ENCODE measurements at regions not wholly inside any gene's neighbourhood (a gene's known extent, or its start where the extent isn't known, plus 50 kb on each side); places are given as distances from the start of the nearest gene placed in this dataset.

DNA sequence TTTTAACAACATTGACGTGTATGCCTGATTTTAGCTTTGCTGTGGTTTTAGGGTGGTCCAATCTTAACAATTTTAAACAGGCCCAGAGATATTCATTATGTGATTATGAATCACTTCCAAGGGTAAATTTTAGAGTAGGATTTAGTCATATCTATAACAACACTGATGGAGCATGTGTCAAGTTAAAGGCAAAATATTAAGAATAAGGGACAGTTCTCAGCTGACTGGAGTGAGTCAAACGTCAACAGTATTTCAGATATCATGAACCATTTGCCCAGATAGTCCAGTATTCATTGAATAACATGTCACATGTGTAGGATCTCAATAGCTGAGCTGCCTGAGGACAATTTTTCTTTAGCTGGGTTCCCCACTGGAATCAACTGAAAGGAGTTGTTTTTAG, 61.3 kb upstream of the VCX2 start:
- no peak for DNase-seq (ENCODE audit: low spot score)

- DNase-seq (ENCODE audit: low spot score), result no peak
Observed at GRCh38 chrX:8233091-8233490, 62.0 kb upstream of the VCX2 start.

GRCh38 chrX:8235026-8235425, 64.0 kb upstream of the VCX2 start:
- no peak for DNase-seq (ENCODE audit: low spot score)

GRCh38 chrX:8237718-8238117, 66.7 kb upstream of the VCX2 start:
- DNase-seq (ENCODE audit: low spot score), result no peak

DNA sequence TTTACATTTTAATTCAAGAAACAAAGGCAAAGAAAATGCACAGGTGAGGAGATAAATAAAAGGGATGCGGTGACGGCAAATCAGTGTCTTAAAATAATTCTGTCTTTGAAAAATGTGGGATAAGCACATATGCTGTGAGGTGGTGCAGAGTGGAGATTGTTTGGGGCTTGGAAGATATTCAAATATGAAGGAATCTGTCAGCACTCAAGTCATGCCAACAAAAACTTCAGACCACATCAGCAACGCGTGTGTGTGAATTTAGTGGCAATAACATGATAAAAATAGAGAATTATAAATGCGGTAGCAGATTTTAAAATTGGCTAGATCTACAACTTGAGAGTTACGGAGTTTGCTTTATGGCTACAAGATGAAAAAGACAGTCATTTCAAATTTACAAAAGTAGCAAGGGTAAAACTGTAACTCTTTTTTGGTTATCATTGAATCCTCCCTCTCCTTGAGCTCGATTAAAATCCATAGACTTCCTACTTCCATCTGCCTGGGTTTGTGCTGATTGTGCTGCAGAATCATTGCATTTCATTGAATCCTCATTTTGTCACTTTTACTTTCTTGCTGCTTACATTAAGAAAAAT, 71.5 kb upstream of the VCX2 start:
- no peak for DNase-seq (ENCODE audit: low spot score)

DNA sequence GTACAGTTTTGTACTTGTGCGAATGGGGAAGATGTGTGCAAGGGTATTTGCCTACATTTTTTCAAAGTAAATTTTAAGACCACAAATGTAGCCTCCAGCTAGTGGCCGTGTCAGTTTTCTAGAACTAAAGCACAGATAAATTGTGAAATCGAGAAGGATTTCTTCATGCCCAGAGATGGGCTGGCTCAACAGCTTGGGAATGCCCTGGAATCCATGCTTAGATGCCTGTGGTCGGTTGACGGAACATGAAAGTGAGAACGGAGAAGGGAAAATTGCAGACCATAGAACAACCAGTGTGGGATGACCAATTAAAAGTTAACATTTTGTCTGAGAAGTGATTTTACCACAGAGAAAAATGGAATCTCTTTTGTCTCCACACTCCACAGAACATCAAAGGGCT, 73.2 kb upstream of the VCX2 start:
- DNase-seq (ENCODE audit: low spot score), result no peak

DNA sequence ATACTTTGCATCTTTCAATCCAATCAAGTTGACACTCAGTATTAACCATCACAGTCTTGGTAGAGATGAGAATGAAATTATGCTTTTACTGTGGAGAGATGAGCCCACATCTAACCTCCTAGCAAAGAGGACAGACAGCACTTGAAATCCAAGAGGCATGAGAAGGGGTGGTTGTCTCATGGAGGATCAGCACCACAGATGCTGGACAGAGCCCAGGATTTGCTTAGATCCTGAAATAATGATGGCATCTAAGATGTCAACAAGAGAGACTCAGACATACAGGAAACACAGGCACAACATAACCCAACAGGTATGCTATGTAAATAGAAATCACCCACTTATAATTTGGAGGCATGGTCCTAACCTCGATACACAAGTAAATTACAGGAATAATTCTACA, 74.3 kb upstream of the VCX2 start:
- DNase-seq (ENCODE audit: low spot score), result no peak

- no peak for DNase-seq (ENCODE audit: low spot score)
Observed at GRCh38 chrX:8253096-8253495, 82.0 kb upstream of the VCX2 start.

- no peak for DNase-seq (ENCODE audit: low spot score)
Observed at GRCh38 chrX:8254401-8254800, 83.3 kb upstream of the VCX2 start.

- no peak for DNase-seq (ENCODE audit: low spot score)
Observed at GRCh38 chrX:8272821-8273220, 101.8 kb upstream of the VCX2 start.

- DNase-seq (ENCODE audit: low spot score), result no peak
Observed at GRCh38 chrX:8273451-8273895, 102.4 kb upstream of the VCX2 start.

DNA sequence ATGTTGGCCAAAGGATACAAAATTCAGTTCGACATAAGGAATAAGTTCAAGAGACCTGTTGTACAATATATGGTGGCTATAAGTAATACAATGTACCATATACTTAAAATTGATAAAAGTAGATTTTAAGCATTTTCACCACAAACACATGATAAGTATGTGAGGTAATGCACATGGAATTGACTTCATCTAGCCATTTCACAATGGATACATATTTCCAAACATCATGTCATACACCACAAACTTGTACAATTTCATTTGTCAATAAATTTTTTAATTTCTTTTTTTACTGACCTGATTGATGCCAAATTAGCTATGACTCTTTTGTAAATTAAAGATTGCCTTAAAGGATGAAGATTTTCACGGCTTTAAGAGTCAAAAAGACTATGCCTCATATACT, 103.1 kb upstream of the VCX2 start:
- no peak for DNase-seq (ENCODE audit: low spot score)

GRCh38 chrX:8278557-8278956, 107.5 kb upstream of the VCX2 start:
- no peak for DNase-seq (ENCODE audit: low spot score)

- DNase-seq (ENCODE audit: low spot score), result no peak
Observed at GRCh38 chrX:8279323-8279722, 108.3 kb upstream of the VCX2 start.

GRCh38 chrX:8284131-8284530, 113.1 kb upstream of the VCX2 start:
- DNase-seq (ENCODE audit: low spot score), result no peak

DNA sequence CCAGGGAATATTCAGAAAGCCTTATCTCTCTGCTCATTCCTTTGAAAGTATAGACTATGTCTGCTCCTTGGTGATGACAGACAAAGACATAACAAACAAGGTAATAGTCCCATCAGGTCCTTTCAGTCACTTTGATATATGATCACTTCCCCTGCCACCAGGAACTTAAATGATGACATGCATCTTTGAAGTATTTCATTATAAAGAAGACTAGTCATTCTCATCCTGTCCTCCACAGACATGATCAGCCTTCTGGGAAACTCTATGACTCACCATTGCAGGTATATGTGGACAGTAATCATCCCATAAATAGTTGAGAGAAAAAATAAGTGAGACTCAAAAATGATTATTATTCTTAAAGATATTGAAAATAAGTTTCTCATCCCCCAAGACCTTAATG, 117.5 kb upstream of the VCX2 start:
- no peak for DNase-seq (ENCODE audit: low spot score)

DNA sequence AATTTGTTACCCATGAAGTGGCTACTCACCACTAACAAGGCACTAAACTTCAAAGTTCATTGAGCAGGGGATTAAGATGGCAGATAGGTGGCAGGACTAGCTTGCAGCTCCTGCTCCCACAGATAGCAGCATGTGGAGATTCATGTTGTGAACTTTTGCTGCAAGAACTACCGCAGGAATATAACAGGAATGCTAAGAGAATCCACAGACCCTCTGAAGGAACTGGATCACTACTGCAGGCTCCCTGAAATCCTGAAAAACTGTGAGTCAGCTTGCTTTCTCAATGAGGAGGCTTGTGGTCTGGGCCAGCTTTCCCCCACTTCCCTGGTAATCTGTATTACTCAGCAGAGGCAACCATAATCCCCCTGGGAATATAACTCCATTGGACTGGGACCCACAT, 118.5 kb upstream of the VCX2 start:
- no peak for DNase-seq (ENCODE audit: low spot score)

DNA sequence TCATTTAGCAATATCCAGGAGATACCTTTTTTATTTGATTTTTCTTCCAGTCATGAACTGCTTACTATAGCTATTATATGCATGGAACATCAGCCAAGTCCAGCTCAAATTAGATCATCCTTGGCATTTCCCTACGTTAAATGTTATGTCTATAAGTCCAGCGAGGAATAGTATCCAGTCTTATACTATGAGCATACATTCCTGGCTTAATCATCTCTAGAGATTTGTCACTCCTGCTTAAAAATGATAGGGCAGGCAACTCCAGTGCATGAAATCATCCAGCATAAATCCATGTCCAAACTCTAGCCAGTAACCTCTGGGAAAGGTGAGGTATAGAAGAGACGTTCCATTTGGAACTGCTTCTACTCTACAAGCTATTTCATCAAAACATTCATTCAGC, 126.7 kb upstream of the VCX2 start:
- DNase-seq (ENCODE audit: low spot score), result no peak

GRCh38 chrX:8304668-8305067, 133.6 kb upstream of the VCX2 start:
- no peak for DNase-seq (ENCODE audit: low spot score)

DNA sequence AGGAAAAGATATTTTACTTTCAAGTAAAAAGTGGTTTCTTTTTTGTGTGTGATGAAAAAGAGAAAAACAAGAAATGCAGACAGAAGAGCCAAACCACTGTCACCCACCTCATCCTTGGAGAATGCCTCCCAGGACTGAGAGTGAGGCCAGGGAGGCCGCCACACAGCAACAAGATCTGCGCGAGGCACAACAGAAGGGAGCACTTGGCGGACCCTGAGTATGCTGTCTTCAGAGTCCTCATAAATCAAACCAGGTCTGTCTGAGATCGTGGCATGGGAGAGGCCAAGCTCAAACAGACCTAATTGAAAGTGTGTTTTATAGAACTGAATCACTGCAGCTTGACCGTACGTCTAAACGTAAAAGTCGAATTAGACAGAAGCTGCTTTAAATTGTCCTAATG, 134.3 kb upstream of the VCX2 start:
- no peak for DNase-seq (ENCODE audit: low spot score)

DNA sequence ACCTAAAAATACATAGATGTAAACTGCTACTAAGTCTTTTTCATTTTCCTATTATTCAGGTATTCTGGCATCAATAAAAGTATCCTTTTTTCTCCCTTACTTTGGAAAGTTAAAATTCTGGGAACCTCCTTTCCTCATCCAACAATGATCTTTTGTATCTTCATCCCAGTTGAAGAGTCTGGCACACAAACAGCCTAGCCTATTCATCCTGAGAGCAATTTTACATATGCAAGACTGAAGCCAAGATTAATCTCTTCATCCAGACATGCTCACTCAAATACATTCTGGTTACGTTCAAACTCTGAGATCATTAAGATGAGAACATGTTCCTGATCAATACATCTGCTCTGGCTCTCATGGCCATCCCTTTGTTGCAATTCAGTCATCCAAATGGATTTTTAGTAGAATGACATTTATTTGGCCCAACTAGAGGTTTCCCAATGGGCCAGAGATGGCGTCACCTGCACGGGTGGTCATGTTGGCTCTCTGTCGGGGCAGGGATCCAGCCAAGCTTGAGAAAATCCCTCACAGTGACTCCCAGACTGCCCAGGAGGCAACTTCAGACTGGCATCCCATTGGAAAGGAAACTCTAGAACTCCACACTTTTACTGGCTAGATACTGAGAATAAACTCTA, 135.3 kb upstream of the VCX2 start:
- DNase-seq (ENCODE audit: low spot score), result no peak

GRCh38 chrX:8310409-8310808, 139.3 kb upstream of the VCX2 start:
- DNase-seq (ENCODE audit: low spot score), result no peak

DNA sequence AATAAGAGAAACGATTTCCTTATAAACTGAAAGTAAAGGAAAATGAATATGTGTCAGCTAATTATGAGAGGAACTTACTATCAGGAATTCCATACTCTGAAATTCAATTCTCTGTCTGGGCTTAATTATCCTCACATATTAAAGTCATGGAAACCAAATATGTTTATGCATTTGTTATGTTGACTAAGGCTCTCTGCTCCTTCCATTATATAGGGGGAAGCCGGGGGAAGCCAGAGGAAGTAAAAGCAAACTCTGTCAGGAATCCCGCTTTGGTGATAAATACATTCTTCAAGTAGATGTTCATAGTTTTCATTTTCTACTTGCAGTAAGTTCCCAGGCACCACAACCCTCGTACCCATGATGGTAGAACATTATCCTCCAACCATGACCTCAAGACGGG, 142.8 kb upstream of the VCX2 start:
- DNase-seq (ENCODE audit: low spot score), result no peak

DNA sequence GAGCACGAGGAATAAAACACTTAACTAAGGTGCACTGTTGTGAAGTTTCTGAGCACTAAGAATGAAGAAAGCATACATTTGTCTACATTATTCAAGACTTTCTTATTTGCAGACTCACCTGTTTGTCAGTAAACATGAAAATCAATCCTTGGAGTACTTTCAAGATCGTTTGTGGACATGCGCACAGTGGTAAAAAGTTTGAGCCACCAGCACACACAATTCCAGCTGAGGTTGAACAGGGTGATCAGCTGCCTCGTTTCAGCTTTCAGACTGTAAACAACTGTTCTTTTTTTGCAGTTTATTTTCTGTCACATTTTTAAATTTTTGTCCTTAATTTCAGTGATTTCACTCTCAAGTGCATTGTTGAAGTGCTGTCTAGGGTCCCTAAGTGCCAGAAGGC, 143.8 kb upstream of the VCX2 start:
- DNase-seq (ENCODE audit: low spot score), result no peak

All from mucosa of gallbladder (tissue), 1 donor.